Activated effector memory CD4-positive, alpha-beta T cell treated with anti-CD3 and anti-CD28 coated beads, Interleukin-2, amount 50 U/mL, for 16 hours (primary cell): ENCODE measurements at regions not wholly inside any gene's neighbourhood (a gene's known extent, or its start where the extent isn't known, plus 50 kb on each side); places are given as distances from the start of the nearest gene placed in this dataset.

Experiments
- DNase-seq: peaks from one replicate; pipeline ENCODE4 v3.0.0-alpha.2; 2020

DNA sequence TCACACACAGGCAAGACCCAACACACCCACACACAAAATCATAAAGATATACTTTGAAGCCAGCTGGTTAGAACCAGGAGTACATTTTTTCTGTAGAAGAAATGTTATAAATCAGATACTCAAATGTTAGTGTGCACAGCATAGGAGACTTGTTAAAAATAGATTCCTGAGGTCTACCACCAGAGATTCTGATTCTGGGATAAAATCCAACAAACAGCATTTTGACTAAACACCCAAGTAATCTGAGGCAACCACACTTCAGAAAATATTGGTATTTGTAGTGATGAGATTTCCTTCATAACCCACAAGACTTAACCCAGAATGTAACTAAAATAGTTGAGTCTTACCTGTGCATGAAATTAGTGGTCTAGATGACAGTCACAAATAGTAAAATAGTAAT lies 301.8 kb downstream of the HNRNPD start:
- no peak for DNase-seq

DNA sequence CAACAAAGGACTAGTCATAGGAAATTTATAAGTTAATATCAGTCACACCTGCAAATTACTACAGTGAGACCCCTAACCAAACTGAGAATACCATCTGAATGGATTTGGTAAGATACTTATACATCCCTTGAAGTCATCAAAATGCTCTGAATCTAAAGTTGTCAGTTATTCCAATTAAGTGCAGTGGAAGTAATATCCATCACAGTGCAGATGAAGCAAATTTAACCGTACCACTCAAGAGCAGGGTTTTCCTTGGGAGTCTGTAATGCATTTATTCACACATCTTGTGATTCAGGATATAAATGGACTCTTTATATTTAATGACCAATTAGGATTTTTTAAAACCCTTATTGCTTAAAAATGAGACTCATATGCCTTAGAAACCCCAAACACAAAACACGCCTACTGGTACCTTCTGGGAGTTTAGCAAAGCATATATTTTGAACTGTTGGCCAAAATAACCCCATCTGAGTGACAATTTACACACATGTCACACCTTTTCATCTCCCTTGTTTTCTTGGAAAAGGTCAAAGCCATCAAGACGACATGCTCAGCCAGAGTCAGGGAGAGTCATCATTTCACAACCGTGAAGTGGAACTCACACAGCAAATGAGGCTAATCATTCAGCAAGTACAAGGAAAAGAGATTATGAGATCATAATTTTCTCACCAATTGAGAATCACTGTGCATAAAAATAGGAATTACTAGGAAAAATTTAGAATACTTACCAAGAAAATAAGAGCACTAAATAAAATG lies 303.7 kb downstream of the HNRNPD start:
- no peak for DNase-seq

DNA sequence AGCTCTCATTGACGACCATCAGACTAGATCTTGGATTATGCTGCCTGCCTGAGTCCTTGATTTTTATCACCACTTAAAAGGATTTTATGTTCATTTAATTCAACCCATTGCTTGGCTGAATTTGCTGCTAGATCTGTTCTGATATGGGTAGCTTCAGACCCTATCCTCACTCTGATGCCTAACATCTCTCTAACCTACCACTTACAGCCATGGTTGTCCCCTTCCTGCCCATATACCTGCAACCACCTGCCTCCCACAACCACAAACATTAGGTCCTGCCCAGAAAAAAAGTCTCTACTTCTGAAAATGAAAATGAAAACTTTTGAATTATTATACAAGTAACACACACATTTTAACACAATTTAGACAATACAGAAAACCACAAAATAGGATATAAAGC lies 310.8 kb downstream of the HNRNPD start:
- no peak for DNase-seq

- DNase-seq: no peak
Observed at GRCh38 chr4:82057990-82058544, 315.7 kb downstream of the HNRNPD start.

DNA sequence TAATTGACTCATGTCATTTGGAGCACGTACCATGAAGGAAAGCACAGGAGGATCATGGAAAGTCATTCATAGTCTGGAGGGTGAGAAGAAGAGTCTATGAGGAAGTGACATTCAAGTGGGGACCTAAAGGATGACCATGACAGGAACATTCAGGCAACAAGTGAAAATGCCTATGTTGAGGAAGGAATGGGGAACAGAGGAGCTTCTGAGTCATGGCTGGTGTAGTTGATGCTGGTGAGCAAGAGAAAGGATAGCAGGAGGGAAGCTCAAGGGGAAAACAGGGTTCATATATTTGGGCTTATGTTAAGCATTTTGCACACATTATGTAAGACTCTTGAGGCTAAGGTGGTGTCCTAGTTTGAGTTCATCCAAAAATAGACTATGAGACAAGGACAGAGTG lies 318.6 kb downstream of the HNRNPD start:
- no peak for DNase-seq

GRCh38 chr4:82053396-82053795 lies 320.4 kb downstream of the HNRNPD start:
- no peak for DNase-seq

DNA sequence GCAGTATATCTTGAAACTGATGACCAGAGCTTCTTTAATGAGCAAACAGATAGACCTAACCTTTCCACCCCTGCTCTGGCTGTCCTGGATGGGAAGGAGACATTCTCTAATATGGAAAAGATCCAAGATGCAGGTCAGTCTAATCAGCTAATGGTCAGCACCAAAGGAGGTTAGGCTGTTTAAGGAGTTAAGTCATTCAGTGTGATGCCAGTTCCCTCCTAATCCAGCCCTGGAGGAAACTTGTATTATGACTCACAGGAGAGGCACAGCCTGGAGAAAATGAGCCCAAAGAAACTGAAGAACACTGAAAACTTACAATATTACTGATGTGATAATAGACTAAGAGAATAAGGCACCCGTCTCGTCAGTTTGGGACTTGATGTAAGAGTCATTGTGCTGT lies 323.0 kb downstream of the HNRNPD start:
- DNase-seq: no peak

GRCh38 chr4:82049294-82049693 lies 324.5 kb downstream of the HNRNPD start:
- DNase-seq: no peak

DNA sequence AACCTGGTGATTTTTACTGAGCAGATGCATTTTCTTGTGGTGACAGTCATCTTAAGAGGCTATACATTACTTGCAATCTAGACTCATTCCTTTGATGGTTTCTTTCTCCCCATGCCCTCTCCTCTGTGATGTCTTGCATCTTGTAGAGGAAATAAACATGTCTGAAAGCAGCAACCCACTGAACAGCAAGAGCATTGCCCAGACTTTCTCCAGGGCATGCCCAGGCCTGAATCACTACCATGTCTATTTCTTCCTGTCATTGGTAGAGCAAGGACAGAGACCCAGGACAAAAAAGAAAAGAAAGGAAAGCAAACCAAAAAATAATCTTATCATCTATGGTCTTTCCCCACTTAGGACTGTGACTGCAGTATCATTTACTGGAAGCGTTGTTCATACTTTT lies 326.1 kb downstream of the HNRNPD start:
- no peak for DNase-seq

DNA sequence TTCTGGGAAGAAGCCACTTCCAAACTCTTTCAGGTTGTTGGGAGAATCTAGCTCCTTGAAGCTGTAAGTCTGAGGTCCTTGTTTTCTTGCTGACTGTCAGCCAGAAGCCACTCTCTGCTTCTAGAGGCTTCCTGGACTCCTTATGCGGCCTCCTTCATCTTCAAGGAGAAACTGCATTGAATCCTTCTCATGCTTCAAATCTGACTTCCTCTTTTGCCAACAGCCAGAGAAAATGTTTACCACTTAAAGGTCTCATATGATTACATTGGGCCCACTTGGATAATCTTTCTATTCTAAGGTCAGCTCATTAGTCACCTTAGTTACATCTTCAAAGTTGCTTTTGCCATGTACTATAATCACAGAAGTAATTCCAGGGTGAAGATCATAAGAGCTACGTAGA lies 327.0 kb downstream of the HNRNPD start:
- no peak for DNase-seq

DNA sequence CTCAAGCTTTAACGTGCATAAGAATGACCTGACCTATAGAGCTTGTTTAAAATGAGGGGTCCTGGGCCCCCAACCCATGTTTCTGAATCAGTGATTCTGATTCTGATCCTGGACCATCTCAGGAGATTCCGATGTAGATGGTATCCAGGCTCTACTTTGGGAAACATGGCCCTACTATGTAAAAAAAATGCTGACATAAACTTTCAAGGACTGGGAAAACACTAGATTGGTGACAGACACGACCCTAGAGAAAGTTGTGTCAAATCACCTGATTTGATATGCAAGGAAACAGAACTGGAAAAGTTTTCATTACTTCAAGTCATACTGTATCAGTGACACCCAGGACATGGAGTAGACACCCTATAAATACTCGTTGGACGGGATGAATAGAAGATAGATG lies 328.5 kb downstream of the HNRNPD start:
- no peak for DNase-seq

GRCh38 chr4:82044141-82044993 lies 329.4 kb downstream of the HNRNPD start:
- DNase-seq: no peak

DNA sequence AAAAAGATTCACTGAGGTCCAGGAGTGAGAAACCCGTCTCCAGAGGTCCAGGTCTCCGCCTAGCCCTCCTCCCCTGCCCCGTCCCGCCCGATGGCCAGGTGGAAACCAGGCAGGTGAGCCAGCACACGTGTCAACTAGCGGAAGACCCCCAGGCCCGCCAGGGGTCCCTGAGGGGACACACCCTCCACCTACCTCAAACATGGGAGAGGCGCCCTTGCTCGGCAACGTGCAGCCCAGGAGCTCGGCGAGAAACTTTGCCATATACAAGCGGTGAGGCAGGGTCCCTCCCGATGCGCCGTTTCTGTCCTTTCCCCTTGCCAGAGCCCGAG lies 330.0 kb downstream of the HNRNPD start:
- no peak for DNase-seq

DNA sequence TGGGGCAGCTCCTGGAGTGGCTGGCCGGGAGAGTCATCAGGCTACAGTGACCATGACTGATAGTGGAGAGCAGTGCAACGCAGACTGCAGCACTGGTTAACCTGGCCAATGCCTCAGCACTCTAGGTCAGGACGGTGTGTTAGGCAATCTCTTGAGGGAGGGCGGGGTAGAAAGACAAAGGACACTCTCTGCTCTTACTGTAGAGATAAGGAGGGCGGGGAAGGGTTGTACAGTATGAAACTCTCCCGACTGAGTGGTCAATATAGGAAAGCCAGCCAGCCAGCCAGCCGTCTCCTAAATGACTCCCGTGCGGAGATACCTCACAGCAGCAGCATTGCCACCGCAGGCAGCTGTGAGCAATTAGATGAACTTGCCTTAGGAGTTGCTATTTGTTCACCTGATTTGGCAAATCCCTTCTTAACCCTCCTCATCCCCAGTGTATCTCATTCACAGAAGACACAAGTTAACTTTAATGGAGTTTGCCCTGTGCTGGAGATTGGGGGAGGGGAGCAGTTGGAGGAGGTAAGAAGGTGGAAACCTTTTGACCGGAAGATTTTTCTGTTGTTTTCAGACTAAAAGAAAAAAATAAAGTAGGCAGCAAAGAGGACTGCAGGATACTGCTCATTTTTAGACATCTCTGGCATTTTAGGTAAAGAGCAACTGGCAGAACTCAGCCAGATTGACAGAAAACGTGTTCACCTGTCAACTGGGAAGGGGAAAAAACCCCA lies 330.5 kb downstream of the HNRNPD start:
- no peak for DNase-seq

DNA sequence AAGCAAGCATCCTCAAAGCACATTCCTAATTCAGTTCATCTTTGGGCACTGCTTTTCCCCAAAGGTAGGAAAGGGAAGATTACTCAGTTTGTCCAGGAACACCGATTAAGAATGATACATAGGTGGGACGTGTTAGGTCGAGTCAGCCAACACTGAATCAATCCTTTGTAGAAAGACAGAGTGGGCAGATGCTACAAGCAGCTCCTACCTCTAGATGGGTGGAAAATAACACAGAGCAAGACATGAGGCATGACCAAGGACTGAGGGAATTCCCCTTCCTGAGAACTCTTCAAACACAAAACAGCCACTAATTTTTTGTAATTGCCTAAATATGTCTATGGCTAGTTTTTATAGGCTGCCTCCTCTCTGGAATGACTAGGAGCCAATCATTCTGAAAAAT lies 331.7 kb downstream of the HNRNPD start:
- DNase-seq: no peak

DNA sequence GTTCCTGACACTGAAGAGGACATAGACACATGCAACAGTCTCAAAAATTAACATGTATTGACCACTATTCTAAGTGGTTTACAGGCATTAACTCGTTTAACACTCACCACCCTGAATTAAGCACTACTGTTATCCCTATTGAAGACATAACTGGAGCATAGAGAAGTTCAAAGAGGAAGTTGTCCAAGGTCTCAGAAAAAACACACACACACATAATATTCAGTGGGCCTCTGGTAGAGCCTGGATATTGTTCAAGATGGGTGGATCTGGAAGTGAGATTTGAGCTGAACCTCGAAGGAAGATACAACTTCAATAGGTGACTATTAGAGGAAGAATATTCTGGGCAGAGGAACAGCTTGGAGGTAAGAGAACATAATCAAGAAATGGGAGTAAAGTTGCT lies 334.9 kb downstream of the HNRNPD start:
- no peak for DNase-seq

DNA sequence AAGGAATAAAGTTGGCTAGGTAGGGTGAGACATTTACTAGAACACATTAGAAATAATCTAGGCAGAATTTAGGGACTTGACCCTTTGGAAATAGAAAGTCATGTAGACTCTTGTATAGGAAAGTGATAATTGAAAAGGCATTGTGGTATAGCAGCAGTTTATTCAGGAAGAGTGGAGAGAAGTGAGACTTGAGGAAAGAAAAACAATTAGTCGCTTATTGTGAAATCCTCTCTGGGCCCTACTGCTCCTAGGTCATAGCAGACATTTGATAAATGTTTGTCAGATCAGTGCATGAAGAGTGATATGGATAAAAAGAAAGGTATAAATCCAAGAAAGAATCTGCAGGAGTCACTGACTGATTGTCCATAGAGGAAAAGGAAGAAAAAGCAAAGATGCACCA lies 337.6 kb downstream of the HNRNPD start:
- no peak for DNase-seq

GRCh38 chr4:82034878-82035277 lies 338.9 kb downstream of the HNRNPD start:
- no peak for DNase-seq

DNA sequence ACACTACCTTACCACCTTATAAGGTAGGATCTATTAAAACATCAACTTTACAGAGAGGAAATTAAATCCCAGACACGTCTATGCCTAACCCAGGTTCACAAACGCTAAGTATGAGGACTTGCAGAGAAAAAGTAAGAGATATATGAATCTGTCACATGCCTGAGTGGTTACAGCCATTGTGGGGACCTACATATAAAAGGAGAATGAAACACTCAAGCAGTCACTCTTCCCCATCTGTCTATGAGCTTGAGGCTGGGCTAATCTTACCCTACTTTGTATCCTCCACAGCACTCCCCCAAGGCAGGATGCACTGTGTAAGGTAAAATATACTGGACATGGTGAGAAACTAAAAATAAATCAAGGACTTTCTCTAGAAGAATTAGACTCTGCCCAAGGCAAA lies 339.9 kb downstream of the HNRNPD start:
- no peak for DNase-seq

DNA sequence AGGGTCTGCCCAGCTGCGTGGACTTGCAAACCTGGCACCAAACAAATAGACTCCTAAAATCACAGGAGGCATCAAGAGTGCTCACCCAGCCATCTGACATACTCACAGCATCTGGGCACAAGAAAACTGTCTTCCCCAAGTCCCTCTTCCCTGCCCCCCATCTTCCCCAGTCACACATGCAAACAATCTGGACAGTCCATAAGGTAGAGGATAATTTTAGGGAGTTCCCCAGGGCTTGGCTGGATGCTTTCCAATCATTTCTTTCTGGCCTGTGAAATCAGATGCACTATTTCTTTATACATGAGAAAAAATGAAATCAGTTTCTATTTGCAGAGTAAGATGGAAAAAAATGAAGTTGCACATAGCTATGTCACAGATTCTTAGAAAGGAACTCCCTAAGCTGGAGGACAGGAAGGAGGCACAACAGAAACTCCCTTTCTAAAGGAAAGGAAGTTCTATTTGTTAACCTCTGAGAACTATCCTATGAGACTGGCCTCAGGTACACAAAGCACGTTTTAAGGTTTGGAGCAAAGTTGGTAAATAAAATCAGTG lies 342.3 kb downstream of the HNRNPD start:
- no peak for DNase-seq

DNA sequence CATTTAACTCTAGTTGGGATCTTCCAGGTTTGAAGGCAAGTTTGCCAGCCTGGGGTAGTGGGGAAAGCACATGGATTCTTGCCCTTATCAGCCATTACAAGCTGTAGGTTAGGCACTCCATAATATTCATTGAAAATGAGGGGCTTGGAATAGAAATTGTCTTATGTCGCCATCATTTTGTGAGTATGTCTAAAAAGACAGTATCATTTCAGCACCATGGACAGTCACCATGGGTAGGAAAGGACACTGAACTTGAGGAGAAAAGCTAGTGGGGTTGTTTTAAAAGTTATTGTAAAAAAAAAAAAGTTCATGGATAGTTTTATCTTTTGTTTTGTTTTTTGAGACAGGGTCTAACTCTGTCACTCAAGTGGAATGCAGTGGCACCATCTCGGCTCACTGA lies 356.1 kb downstream of the HNRNPD start:
- DNase-seq: no peak

DNA sequence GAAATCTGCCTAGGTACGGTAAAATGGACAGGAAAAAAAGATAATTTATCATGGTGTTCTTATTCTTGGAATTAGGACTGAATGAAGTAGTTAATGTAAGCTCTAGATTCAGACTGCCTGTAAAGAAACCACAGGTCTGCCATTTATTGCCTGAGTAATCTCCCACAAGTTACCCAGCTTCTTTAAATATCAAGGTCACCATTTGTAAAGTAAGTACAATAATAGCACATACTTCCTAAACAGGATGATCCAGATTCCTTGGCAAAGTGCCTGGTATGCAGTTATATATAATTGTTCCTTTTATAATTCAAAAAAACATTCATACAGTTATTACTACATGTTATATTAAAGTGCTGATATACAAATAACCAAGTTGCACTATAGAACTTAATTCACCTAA lies 368.6 kb downstream of the HNRNPD start:
- DNase-seq: no peak

DNA sequence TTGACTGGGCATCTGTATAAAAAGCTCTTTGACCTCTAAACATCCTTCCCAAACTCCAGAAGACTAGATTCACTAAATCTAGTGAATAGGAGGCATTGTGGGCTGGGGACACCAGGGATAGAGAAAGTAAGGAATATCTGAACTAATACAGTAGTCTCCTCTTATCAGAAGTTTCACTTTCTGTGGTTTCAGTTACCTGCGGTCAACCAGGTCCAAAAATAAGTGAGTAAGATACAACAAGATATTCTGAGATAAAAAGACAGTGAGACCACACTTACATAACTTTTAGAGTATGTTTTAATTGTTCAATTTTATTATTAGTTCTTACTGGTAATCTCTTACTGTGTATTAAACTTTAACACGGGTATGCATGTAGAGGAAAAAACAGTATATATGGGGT lies 376.5 kb downstream of the HNRNPD start:
- DNase-seq: no peak
